H9 (cell line): ENCODE measurements at regions not wholly inside any gene's neighbourhood (a gene's known extent, or its start where the extent isn't known, plus 50 kb on each side); places are given as distances from the start of the nearest gene placed in this dataset.

Experiments used
- DNase-seq: peaks from one replicate; pipeline ENCODE4 v3.0.0-alpha.2; 2017
- H2AFZ ChIP-seq: one replicate; pipeline ENCODE4 v1.6.1; 2013; ENCODE audit warnings: mild to moderate bottlenecking, low read length, control low read depth, moderate library complexity
- H2AK5ac ChIP-seq: 2 replicates; pipeline ENCODE4 v1.6.1; 2013; ENCODE audit warnings: low read length, control low read depth, mixed read lengths; ENCODE audit not compliant: insufficient read length
- H2BK120ac ChIP-seq: one replicate; pipeline ENCODE4 v1.6.1; 2013; ENCODE audit warnings: low read depth, mild to moderate bottlenecking, low read length, control low read depth, inconsistent platforms; ENCODE audit not compliant: poor library complexity, severe bottlenecking
- H2BK12ac ChIP-seq: 2 replicates; pipeline ENCODE4 v1.6.1; 2013; ENCODE audit warnings: low read length, control low read depth, mixed read lengths, low read depth; ENCODE audit not compliant: insufficient read length
- H2BK15ac ChIP-seq: 2 replicates; pipeline ENCODE4 v1.6.1; 2013; ENCODE audit warnings: low read depth, low read length, control low read depth
- H2BK20ac ChIP-seq: one replicate; pipeline ENCODE4 v1.6.1; 2013; ENCODE audit warnings: low read depth, mild to moderate bottlenecking, low read length, control low read depth, inconsistent platforms; ENCODE audit not compliant: poor library complexity, severe bottlenecking
- H2BK5ac ChIP-seq: 2 replicates; pipeline ENCODE4 v1.6.1; 2013; ENCODE audit warnings: low read length, control low read depth, mixed read lengths; ENCODE audit not compliant: insufficient read length
- H3K14ac ChIP-seq: 2 replicates; pipeline ENCODE4 v1.6.1; 2013; ENCODE audit warnings: low read length, control low read depth; ENCODE audit not compliant: insufficient read depth
- H3K18ac ChIP-seq: 2 replicates; pipeline ENCODE4 v1.6.1; 2013; ENCODE audit warnings: low read depth, mild to moderate bottlenecking, mixed read lengths, low read length, control low read depth; ENCODE audit not compliant: insufficient read length
- H3K23ac ChIP-seq: 2 replicates; pipeline ENCODE4 v1.6.1; 2013; ENCODE audit warnings: low read length, control low read depth, mixed read lengths, low read depth; ENCODE audit not compliant: insufficient read length
- H3K23me2 ChIP-seq: 2 replicates; pipeline ENCODE4 v1.6.1; 2013; ENCODE audit warnings: low read depth, mild to moderate bottlenecking, mixed read lengths, low read length, control low read depth; ENCODE audit not compliant: insufficient read length, poor library complexity, severe bottlenecking
- H3K27ac ChIP-seq: 2 replicates; pipeline ENCODE4 v1.5.1; 2013; ENCODE audit warnings: low read length, control low read depth, mixed read lengths, low read depth; ENCODE audit not compliant: insufficient read length
- H3K27me3 ChIP-seq: 2 replicates; pipeline ENCODE4 v1.6.1; 2013; ENCODE audit warnings: low read length, control low read depth, inconsistent platforms; ENCODE audit not compliant: insufficient read depth
- H3K4ac ChIP-seq: 2 replicates; pipeline ENCODE4 v1.6.1; 2013; ENCODE audit warnings: low read depth, mild to moderate bottlenecking, control low read depth, inconsistent platforms, low read length, moderate library complexity
- H3K4me1 ChIP-seq: 2 replicates; pipeline ENCODE4 v1.6.1; 2013; ENCODE audit warnings: low read length, control low read depth, inconsistent platforms; ENCODE audit not compliant: insufficient read depth
- H3K4me2 ChIP-seq: 2 replicates; pipeline ENCODE4 v1.6.1; 2013; ENCODE audit warnings: low read length, control low read depth, mixed read lengths; ENCODE audit not compliant: insufficient read length, insufficient read depth
- H3K56ac ChIP-seq: 2 replicates; pipeline ENCODE4 v1.6.1; 2013; ENCODE audit warnings: low read depth, mild to moderate bottlenecking, mixed read lengths, low read length, control low read depth; ENCODE audit not compliant: insufficient read length
- H3K79me1 ChIP-seq: 2 replicates; pipeline ENCODE4 v1.6.1; 2013; ENCODE audit warnings: low read depth, mild to moderate bottlenecking, moderate library complexity, low read length, control low read depth, inconsistent platforms; ENCODE audit not compliant: insufficient read depth, poor library complexity, severe bottlenecking
- H3K79me2 ChIP-seq: 2 replicates; pipeline ENCODE4 v1.6.1; 2013; ENCODE audit warnings: low read length, control low read depth, inconsistent platforms; ENCODE audit not compliant: insufficient read depth
- H3K9ac ChIP-seq: 2 replicates; pipeline ENCODE4 v1.6.1; 2013; ENCODE audit warnings: low read length, control low read depth, mixed read lengths; ENCODE audit not compliant: insufficient read length; ENCODE audit errors: extremely low read depth
- H3K9me3 ChIP-seq: one replicate; pipeline ENCODE4 v1.6.1; 2013; ENCODE audit warnings: low read depth, low read length, inconsistent platforms; ENCODE audit not compliant: control insufficient read depth
- H3T11ph ChIP-seq: one replicate; pipeline ENCODE4 v1.6.1; 2013; ENCODE audit warnings: mild to moderate bottlenecking, low read length, control low read depth, inconsistent platforms
- H4K20me1 ChIP-seq: one replicate; pipeline ENCODE4 v1.6.1; 2013; ENCODE audit not compliant: control insufficient read depth, insufficient read length, insufficient read depth
- H4K5ac ChIP-seq: 2 replicates; pipeline ENCODE4 v1.6.1; 2013; ENCODE audit warnings: low read depth, mild to moderate bottlenecking, mixed read lengths, low read length, control low read depth; ENCODE audit not compliant: insufficient read length
- H4K8ac ChIP-seq: replicated peaks from 2 replicates; pipeline ENCODE4 v1.6.1; 2013; ENCODE audit warnings: low read length, control low read depth, mixed read lengths, low read depth; ENCODE audit not compliant: insufficient read length
- H4K91ac ChIP-seq: 2 replicates; pipeline ENCODE4 v1.6.1; 2013; ENCODE audit warnings: low read depth, mild to moderate bottlenecking, moderate library complexity, mixed read lengths, low read length, control low read depth; ENCODE audit not compliant: insufficient read length
- H3K27ac Mint-ChIP-seq, 3 experiments: 2 replicates in 2 of 3; 3 replicates in 1 of 3; pipeline ENCODE4 v1.8.0; 2020 to 2021; ENCODE audit warnings: mixed read lengths in 3 of 3, mild to moderate bottlenecking in 1 of 3, moderate library complexity in 1 of 3
- H3K27me3 Mint-ChIP-seq: 2 replicates; pipeline ENCODE4 v1.8.0; 2021; ENCODE audit warnings: low read depth, mild to moderate bottlenecking, moderate library complexity, mixed read lengths
- H3K36me3 Mint-ChIP-seq, 3 experiments: 2 replicates in 2 of 3; 3 replicates in 1 of 3; pipeline ENCODE4 v1.8.0; 2020 to 2021; ENCODE audit warnings: low read depth in 3 of 3, mixed read lengths in 3 of 3; ENCODE audit not compliant: insufficient read depth in 1 of 3
- H3K4me1 Mint-ChIP-seq, 2 experiments: 2 replicates each; pipeline ENCODE4 v1.8.0; 2020; ENCODE audit warnings: mixed read lengths in 2 of 2
- H3K4me3 Mint-ChIP-seq, 2 experiments: 2 replicates in 1 of 2; 3 replicates in 1 of 2; pipeline ENCODE4 v1.8.0; 2020 to 2021; ENCODE audit warnings: mild to moderate bottlenecking in 2 of 2, mixed read lengths in 2 of 2, moderate library complexity in 1 of 2
- H3K9me3 Mint-ChIP-seq, 2 experiments: 2 replicates in 1 of 2; 3 replicates in 1 of 2; pipeline ENCODE4 v1.8.0; 2020; ENCODE audit warnings: mild to moderate bottlenecking in 2 of 2, mixed read lengths in 2 of 2, moderate library complexity in 1 of 2
- CTCF ChIP-seq: fragments of 200-600 bp; sonication (generic); conservative IDR thresholded peaks from 3 replicates; pipeline ENCODE4 v1.8.0; 2021; ENCODE audit warnings: antibody characterized with exemption, mild to moderate bottlenecking
- WGBS: extraction: QIAGEN DNeasy Blood & Tissue Kit; methylation state at CpG from one replicate; pipeline ENCODE4 v1.1.7; 2013; ENCODE audit warnings: missing lambda C conversion rate, low lambda C conversion rate, mixed read lengths; ENCODE audit not compliant: insufficient read length; ENCODE audit errors: extremely low coverage; 5-methylcytosine and 5-hydroxymethylcytosine counted together

- H3K27ac Mint-ChIP-seq = no peak overlapping the region
- Histone ChIP-seq H2BK15ac (no peak overlapping the region), H3K4ac (no peak overlapping the region), H3K56ac (no peak overlapping the region), H3T11ph (no peak overlapping the region), H2BK12ac (no peak overlapping the region), H3K9me3 (no peaks in the 10 kb centered on the region), H3K79me2 (no peaks in the 10 kb centered on the region), H3K18ac (no peak overlapping the region), H2AFZ (no peak overlapping the region), H3K27ac (no peak overlapping the region), H3K9ac (no peak overlapping the region), H3K4me1 (no peaks in the 10 kb centered on the region; the same call in 1 of the 2 replicates), H3K4me2 (no peak overlapping the region), H3K23me2 (no peaks in the 10 kb centered on the region), H2AK5ac (no peak overlapping the region), H3K79me1 (no peaks in the 10 kb centered on the region), H2BK120ac (no peak overlapping the region), H2BK5ac (no peak overlapping the region), H4K5ac (no peak overlapping the region), H3K23ac (no peak overlapping the region), H4K20me1 (no peaks in the 10 kb centered on the region), H2BK20ac (no peak overlapping the region), H3K14ac (no peak overlapping the region), H4K91ac (no peak overlapping the region), H3K27me3 (no peaks in the 10 kb centered on the region), H4K8ac (no peak overlapping the region)
- peaks cover 18 to 21% of the 10 kb centered on the region in 2 experiments for H3K4me1 Mint-ChIP-seq
- no CpG with 5 or more reads among the region's 2 CpGs for WGBS
- H3K4me3 Mint-ChIP-seq = no peak overlapping the region
- TF ChIP-seq CTCF = no peak
- DNase-seq = no peak
- H3K9me3 Mint-ChIP-seq = peaks cover 13 to 14% of the 10 kb centered on the region in 2 experiments
- H3K36me3 Mint-ChIP-seq = peaks cover 0 to 20% (median 4%) of the 10 kb centered on the region in 3 experiments; a peak in 2 of 7 replicates
- H3K27me3 Mint-ChIP-seq = no peaks in the 10 kb centered on the region; the same call in 1 of the 2 replicates
These were observed 196.2 kb upstream of the PRDM1 start for GRCh38 chr6:105889902-105890301.
